LHCN-M2 (cell line): ENCODE measurements at regions not wholly inside any gene's neighbourhood (a gene's known extent, or its start where the extent isn't known, plus 50 kb on each side); places are given as distances from the start of the nearest gene placed in this dataset.
"Not testable (repeated sequence)": the region's sequence is repeated elsewhere in the genome, so short reads cannot be mapped to it uniquely, and the experiment has no call there.

Source experiments
- DNase-seq: peaks from one replicate; pipeline ENCODE4 v3.0.0-alpha.2; 2012; ENCODE audit warnings: low read depth

- DNase-seq: no peak
Measured at GRCh38 chr6:66184091-66184490, 477.1 kb upstream of the EYS start.

- no peak for DNase-seq
Measured at GRCh38 chr6:66179361-66179760, 472.3 kb upstream of the EYS start.

GRCh38 chr6:66173587-66173986 is 466.6 kb upstream of the EYS start:
- no peak for DNase-seq

- not testable (repeated sequence) for DNase-seq
Measured at GRCh38 chr6:66166713-66167112, 459.7 kb upstream of the EYS start.

GRCh38 chr6:66161546-66162108 is 454.6 kb upstream of the EYS start:
- DNase-seq: no peak

GRCh38 chr6:66159937-66160336 is 452.9 kb upstream of the EYS start:
- DNase-seq: no peak

- DNase-seq: no peak
Measured at GRCh38 chr6:66153247-66153646, 446.2 kb upstream of the EYS start.

- DNase-seq: no peak
Measured at GRCh38 chr6:66149132-66149531, 442.1 kb upstream of the EYS start.

GRCh38 chr6:66145867-66146266 is 438.8 kb upstream of the EYS start:
- DNase-seq: no peak

GRCh38 chr6:66134021-66134420 is 427.0 kb upstream of the EYS start:
- DNase-seq: no peak

- DNase-seq: no peak
Measured at GRCh38 chr6:66128656-66129055, 421.6 kb upstream of the EYS start.

GRCh38 chr6:66128243-66128642 is 421.2 kb upstream of the EYS start:
- DNase-seq: no peak

GRCh38 chr6:66127061-66127460 is 420.0 kb upstream of the EYS start:
- no peak for DNase-seq

GRCh38 chr6:66126358-66126757 is 419.3 kb upstream of the EYS start:
- no peak for DNase-seq

- DNase-seq: no peak
Measured at GRCh38 chr6:66103954-66104353, 396.9 kb upstream of the EYS start.

- DNase-seq: no peak
Measured at GRCh38 chr6:66103354-66103753, 396.3 kb upstream of the EYS start.

GRCh38 chr6:66096679-66097078 is 389.7 kb upstream of the EYS start:
- DNase-seq: no peak

- no peak for DNase-seq
Measured at GRCh38 chr6:66094615-66095014, 387.6 kb upstream of the EYS start.

- not testable (repeated sequence) for DNase-seq
Measured at GRCh38 chr6:66092306-66092705, 385.3 kb upstream of the EYS start.

GRCh38 chr6:66086532-66086931 is 379.5 kb upstream of the EYS start:
- no peak for DNase-seq

- DNase-seq: no peak
Measured at GRCh38 chr6:66082914-66083313, 375.9 kb upstream of the EYS start.

GRCh38 chr6:66068907-66069306 is 361.9 kb upstream of the EYS start:
- no peak for DNase-seq

- no peak for DNase-seq
Measured at GRCh38 chr6:66068033-66068432, 361.0 kb upstream of the EYS start.

- no peak for DNase-seq
Measured at GRCh38 chr6:66065313-66065712, 358.3 kb upstream of the EYS start.
